Suprapubic skin (tissue), 4 donors: ENCODE measurements at regions not wholly inside any gene's neighbourhood (a gene's known extent, or its start where the extent isn't known, plus 50 kb on each side); places are given as distances from the start of the nearest gene placed in this dataset.

ENCODE experiments used
- DNase-seq, 2 donors: peaks; one replicate each; pipeline ENCODE4 v3.0.0-alpha.2; 2019; ENCODE audit warnings: low spot score in 2 of 2
- H3K27ac ChIP-seq: fragments of 200-600 bp; sonication (generic); one replicate; pipeline ENCODE4 v1.5.1; 2019
- H3K27me3 ChIP-seq: fragments of 200-600 bp; sonication (generic); one replicate; pipeline ENCODE4 v1.5.1; 2019
- H3K36me3 ChIP-seq: fragments of 200-600 bp; sonication (generic); one replicate; pipeline ENCODE4 v1.5.1; 2019
- H3K4me1 ChIP-seq: fragments of 200-600 bp; sonication (generic); one replicate; pipeline ENCODE4 v1.5.1; 2019
- H3K4me3 ChIP-seq: fragments of 200-600 bp; sonication (generic); one replicate; pipeline ENCODE4 v1.5.1; 2019; ENCODE audit warnings: mild to moderate bottlenecking
- H3K9me3 ChIP-seq: fragments of 200-600 bp; sonication (generic); one replicate; pipeline ENCODE4 v1.5.1; 2019
- CTCF ChIP-seq, 2 donors: fragments of 200-600 bp in 1 of 2; fragments of 450-650 bp in 1 of 2; sonication (generic) in 1 of 2; IDR thresholded peaks; one replicate each; pipeline ENCODE4 v1.5.1; 2016 to 2019; ENCODE audit warnings: antibody characterized with exemption in 2 of 2, mild to moderate bottlenecking in 1 of 2, moderate library complexity in 1 of 2
- EP300 ChIP-seq: sonication (generic); formaldehyde crosslinking; IDR thresholded peaks from one replicate; pipeline ENCODE4 v1.6.1; 2017; ENCODE audit warnings: antibody characterized with exemption
- POLR2A ChIP-seq, 2 donors: fragments of 450-650 bp; IDR thresholded peaks; one replicate each; pipeline ENCODE4 v1.6.1; 2017; ENCODE audit warnings: antibody characterized with exemption in 2 of 2, mild to moderate bottlenecking in 2 of 2, moderate library complexity in 2 of 2
- POLR2AphosphoS5 ChIP-seq, 3 donors: sonication (generic); formaldehyde crosslinking; IDR thresholded peaks; one replicate each; pipeline ENCODE4 v1.6.1; 2017; ENCODE audit warnings: antibody characterized with exemption in 3 of 3
- WGBS: methylation state at CpG from one replicate; pipeline ENCODE4 v1.1.5; 2018; 5-methylcytosine and 5-hydroxymethylcytosine counted together

- Histone ChIP-seq H3K27ac (no peak overlapping the region), H3K9me3 (no peaks in the 10 kb centered on the region), H3K4me1 (peaks cover 15% of the 10 kb centered on the region), H3K36me3 (no peaks in the 10 kb centered on the region), H3K27me3 (no peaks in the 10 kb centered on the region), H3K4me3 (no peak overlapping the region)
- TF ChIP-seq EP300: no peak
- no peak for TF ChIP-seq POLR2AphosphoS5 (IDR thresholded peaks at IDR 0.05)
- WGBS: no CpG with 5 or more reads among the region's 1 CpG
- no peak for DNase-seq
Measured at GRCh38 chr4:15151033-15151432, 148.8 kb downstream of the CPEB2 start.

GRCh38 chr4:15153662-15154061 is 151.4 kb downstream of the CPEB2 start:
- no peak overlapping the region for H3K27ac ChIP-seq
- TF ChIP-seq POLR2A (IDR thresholded peaks at IDR 0.05): no peak
- TF ChIP-seq EP300: no peak
- no peak for TF ChIP-seq CTCF (IDR thresholded peaks at IDR 0.05)
- TF ChIP-seq POLR2AphosphoS5 (IDR thresholded peaks at IDR 0.05): no peak
- no peaks in the 10 kb centered on the region for H3K9me3 ChIP-seq
- H3K4me1 ChIP-seq: peaks cover 17% of the 10 kb centered on the region
- no peak overlapping the region for H3K4me3 ChIP-seq
- no peaks in the 10 kb centered on the region for H3K36me3 ChIP-seq
- H3K27me3 ChIP-seq: no peaks in the 10 kb centered on the region
- DNase-seq: no peak
- WGBS: 94% methylated on average over 2 of the region's 2 CpGs

DNA sequence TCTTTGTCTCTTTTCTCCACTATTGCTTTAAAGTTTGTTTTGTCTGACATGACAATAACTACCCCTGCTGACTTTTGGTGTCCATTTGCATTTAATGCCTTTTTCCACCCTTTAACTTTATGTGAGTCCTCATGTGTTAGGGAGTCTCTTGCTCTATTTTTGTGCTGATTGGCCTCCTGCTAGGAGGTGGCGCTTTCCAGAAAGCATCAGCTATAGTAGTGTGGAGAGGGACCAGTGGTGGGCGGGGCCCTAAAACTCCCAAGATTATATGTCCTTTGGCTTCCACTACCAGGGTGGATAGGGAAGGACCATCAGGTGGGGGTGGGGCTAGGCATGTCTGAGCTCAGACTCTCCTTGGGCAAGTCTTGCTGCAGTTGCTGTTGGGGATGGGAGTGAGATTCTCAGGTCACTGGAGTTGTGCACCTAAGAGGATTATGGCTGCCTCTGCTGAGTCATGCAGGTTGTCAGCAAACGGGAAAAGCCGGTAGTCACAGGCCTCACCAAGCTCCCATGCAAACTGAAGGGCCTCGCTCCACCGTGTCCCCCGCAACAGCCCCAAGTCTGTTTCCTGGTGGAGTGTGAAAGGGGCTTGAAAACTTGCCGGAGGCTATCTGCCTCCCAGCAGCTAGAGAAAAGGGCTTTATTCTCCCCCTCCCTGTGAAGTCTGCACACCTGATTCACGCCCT is 156.3 kb downstream of the CPEB2 start:
- H3K27ac ChIP-seq: no peak overlapping the region
- TF ChIP-seq POLR2AphosphoS5 (IDR thresholded peaks at IDR 0.05): no peak
- TF ChIP-seq CTCF (IDR thresholded peaks at IDR 0.05): no peak
- TF ChIP-seq EP300: no peak
- H3K4me1 ChIP-seq: peaks cover 15% of the 10 kb centered on the region
- no peaks in the 10 kb centered on the region for H3K27me3 ChIP-seq
- WGBS: 62% methylated on average over 4 of the region's 9 CpGs
- no peak for DNase-seq
- no peak overlapping the region for H3K4me3 ChIP-seq
- no peaks in the 10 kb centered on the region for H3K9me3 ChIP-seq
- no peaks in the 10 kb centered on the region for H3K36me3 ChIP-seq

GRCh38 chr4:15159477-15160019 is 157.3 kb downstream of the CPEB2 start:
- no peak for DNase-seq
- Histone ChIP-seq H3K27ac (no peak overlapping the region), H3K9me3 (no peaks in the 10 kb centered on the region), H3K36me3 (no peaks in the 10 kb centered on the region), H3K27me3 (no peaks in the 10 kb centered on the region), H3K4me1 (peaks cover 15% of the 10 kb centered on the region), H3K4me3 (no peak overlapping the region)
- no peak for TF ChIP-seq POLR2A (IDR thresholded peaks at IDR 0.05)
- TF ChIP-seq CTCF (IDR thresholded peaks at IDR 0.05): no peak
- TF ChIP-seq POLR2AphosphoS5 (IDR thresholded peaks at IDR 0.05): no peak
- no peak for TF ChIP-seq EP300
- 87% methylated on average over 3 of the region's 3 CpGs for WGBS

- Histone ChIP-seq H3K36me3 (no peaks in the 10 kb centered on the region), H3K27me3 (no peaks in the 10 kb centered on the region), H3K27ac (no peak overlapping the region), H3K4me1 (peaks cover 15% of the 10 kb centered on the region), H3K9me3 (no peaks in the 10 kb centered on the region), H3K4me3 (no peak overlapping the region)
- 100% methylated on average over 1 of the region's 1 CpG for WGBS
- TF ChIP-seq POLR2AphosphoS5 (IDR thresholded peaks at IDR 0.05) (no peak), POLR2A (IDR thresholded peaks at IDR 0.05) (no peak), EP300 (no peak), CTCF (IDR thresholded peaks at IDR 0.05) (no peak)
- no peak for DNase-seq
Measured at GRCh38 chr4:15161439-15161838, 159.2 kb downstream of the CPEB2 start.

GRCh38 chr4:15162046-15162445 is 159.8 kb downstream of the CPEB2 start:
- H3K27me3 ChIP-seq: no peaks in the 10 kb centered on the region
- TF ChIP-seq CTCF (IDR thresholded peaks at IDR 0.05): no peak
- no peak for TF ChIP-seq EP300
- no peak for TF ChIP-seq POLR2AphosphoS5 (IDR thresholded peaks at IDR 0.05)
- TF ChIP-seq POLR2A (IDR thresholded peaks at IDR 0.05): no peak
- no peaks in the 10 kb centered on the region for H3K36me3 ChIP-seq
- peaks cover 15% of the 10 kb centered on the region for H3K4me1 ChIP-seq
- no peak overlapping the region for H3K27ac ChIP-seq
- no peak for DNase-seq
- no peak overlapping the region for H3K4me3 ChIP-seq
- WGBS: 97% methylated on average over 1 of the region's 1 CpG
- no peaks in the 10 kb centered on the region for H3K9me3 ChIP-seq
